IPS DF 4.7 (cell line): ENCODE measurements at regions not wholly inside any gene's neighbourhood (a gene's known extent, or its start where the extent isn't known, plus 50 kb on each side); places are given as distances from the start of the nearest gene placed in this dataset.

Experiments used
- DNase-seq: peaks from one replicate; pipeline ENCODE4 v3.0.0-alpha.2; 2013; ENCODE audit warnings: low spot score; ENCODE audit errors: extremely low read depth

DNA sequence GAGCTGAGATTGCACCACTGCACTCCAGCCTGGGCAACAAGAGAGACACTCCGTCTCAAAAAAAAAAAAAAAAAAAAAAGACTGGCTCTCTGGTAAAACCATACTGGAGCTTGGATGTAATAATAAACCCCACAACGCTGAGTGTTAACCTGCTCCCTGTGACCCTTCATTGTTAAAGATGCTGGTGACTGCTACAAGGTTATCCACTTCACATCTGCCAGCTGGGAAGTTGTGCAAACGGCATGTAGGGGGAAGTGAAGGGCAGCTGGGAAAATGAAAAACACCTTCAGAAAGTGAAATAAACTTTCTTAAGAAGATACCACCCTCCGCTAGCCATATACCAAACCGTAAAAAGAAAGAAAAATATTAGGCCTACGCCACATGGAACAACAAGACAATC lies 131.0 kb upstream of the NUDT7 start:
- no peak for DNase-seq

GRCh38 chr16:77592021-77592420 lies 130.3 kb upstream of the NUDT7 start:
- DNase-seq = no peak

GRCh38 chr16:77594057-77594456 lies 128.3 kb upstream of the NUDT7 start:
- DNase-seq = no peak

- DNase-seq = no peak
These were observed 127.3 kb upstream of the NUDT7 start for GRCh38 chr16:77594799-77595596.

DNA sequence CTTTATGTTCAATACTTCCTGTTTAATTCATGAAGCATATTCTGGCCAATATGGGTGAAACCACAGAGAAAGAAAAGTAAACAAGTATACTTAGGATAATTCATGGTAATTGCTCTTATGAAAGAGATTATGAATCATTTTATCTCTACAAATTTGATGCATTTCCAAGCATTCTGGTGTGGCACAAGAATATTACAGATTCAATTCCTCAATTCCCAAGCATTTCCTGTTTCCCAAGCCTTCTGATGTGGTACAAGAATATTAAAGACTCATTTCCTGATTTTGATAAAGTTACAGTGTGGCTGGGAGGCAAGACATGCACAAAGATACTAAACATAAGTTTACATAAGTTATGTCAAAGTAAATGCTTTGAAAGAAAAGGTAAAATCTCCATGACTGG lies 126.1 kb upstream of the NUDT7 start:
- DNase-seq = no peak

DNA sequence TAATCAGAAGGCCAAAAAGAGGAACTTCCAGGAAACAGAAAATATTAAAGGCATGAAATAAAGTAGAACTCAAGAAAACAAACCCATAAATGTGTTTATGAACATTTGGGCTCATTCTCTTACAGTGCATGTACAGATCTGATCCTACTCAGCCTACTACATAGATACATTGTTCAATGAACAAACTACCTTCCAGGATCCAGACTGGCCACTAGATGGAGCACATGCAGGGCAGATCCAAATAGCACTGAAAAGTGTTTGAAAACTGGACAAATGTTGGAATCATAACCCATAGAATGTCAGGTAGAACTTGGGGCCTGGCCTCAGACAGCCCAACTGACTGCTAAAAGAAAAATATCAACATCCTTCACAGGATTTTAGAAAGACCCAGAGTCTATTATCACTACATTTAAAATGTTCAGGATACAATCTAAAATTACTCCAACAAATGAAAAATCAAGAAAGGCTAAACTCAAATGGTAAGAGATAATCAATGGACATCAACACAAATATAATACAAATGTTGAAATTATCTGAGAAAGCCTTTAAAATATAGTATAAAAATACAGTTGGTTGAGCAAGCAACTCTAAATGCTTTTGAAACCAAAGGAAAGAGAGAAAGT lies 122.4 kb upstream of the NUDT7 start:
- DNase-seq = no peak

DNA sequence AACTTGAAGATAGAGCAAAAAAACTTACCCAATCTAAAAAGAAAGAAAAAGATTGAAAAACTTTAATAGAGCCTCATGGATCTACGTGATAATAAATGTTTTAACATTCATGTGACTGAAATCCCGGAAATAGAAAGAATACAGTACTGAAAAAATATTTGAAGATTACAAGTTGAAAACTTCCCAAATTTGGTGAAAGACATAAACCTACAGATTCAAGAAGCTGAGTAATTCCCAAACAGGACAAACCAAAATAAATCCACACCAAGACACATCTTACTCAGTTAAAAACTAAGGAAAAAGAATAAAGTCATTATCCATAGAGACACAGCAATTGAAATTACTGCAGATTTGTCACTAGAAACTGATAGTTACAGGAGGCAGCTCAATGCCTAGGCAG lies 121.8 kb upstream of the NUDT7 start:
- DNase-seq = no peak

DNA sequence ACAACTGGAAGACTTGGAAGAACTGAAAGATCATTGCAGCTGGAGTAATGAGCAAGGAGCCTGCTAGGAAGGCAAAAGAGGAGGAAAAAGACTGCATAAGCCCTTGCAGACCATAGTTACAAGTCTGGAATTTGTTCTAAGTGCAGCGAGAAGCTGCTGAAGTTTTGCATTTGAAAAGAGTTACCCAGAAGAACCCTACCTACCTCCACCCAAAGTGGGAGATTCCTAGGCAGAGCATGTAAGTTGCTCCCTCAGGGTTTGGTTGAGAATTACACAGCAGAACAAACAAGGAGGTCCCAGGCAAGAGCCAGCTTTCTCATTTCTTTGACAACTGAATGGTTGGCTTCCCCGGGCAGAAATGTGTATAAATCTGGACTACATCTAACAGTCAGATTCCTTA lies 118.7 kb upstream of the NUDT7 start:
- no peak for DNase-seq

GRCh38 chr16:77610496-77610895 lies 111.8 kb upstream of the NUDT7 start:
- DNase-seq = no peak

- DNase-seq = no peak
These were observed 110.9 kb upstream of the NUDT7 start for GRCh38 chr16:77611386-77611785.

GRCh38 chr16:77612596-77612995 lies 109.7 kb upstream of the NUDT7 start:
- no peak for DNase-seq

GRCh38 chr16:77613095-77613494 lies 109.2 kb upstream of the NUDT7 start:
- no peak for DNase-seq

DNA sequence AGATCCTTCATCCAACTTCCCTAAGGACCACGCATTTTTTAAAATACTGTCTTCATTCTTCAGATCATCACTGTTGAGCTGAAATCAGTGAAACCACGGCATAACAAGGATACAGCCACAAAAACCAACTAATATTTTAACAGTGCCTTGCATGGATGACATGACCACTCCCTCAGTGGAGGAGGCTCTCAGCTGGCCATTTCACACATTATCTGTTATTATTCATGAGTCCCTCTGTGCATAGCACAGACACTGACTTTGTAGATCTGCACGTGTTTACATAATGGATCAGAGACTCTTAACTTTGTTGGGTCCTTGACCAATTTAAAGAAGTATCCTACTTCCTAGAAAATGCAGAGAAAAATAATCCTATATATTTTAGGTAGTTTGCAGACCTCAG lies 104.8 kb upstream of the NUDT7 start:
- no peak for DNase-seq

DNA sequence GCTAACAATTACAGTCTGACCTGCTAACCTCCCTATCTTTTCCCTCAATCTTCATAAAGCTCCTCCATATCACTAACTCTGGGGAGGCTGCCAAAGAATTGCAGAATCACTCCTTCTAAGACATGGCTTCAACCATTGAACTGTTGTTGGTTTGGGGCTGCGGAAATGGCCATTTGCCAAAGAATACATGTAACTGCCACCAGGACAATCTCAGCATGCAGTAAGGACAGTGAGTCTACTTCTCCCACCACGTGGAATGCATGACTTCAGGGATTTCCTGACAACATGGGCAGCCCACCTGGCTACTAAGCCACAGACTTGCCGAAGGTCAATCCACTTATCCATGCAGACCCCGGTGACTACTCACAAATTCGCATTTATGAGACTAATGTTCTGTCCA lies 104.3 kb upstream of the NUDT7 start:
- DNase-seq = no peak

DNA sequence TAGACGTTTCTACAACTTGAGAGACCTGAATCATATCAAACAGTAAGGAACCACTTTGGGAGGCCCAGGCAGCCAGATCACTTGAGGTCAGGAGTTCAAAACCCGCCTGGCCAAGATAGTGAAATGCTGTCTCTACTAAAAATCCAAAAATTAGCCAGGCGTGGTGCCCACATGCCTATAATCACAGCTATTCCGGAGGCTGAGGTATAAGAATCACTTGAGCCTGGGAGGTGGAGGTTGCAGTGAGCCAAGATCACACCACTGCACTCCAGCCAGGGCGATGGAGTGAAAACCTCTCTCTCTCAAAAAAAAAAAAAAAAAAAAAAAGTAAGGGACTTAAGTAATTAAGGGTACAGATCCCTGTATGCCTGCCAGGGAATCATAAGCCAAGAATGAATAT lies 103.4 kb upstream of the NUDT7 start:
- no peak for DNase-seq

DNA sequence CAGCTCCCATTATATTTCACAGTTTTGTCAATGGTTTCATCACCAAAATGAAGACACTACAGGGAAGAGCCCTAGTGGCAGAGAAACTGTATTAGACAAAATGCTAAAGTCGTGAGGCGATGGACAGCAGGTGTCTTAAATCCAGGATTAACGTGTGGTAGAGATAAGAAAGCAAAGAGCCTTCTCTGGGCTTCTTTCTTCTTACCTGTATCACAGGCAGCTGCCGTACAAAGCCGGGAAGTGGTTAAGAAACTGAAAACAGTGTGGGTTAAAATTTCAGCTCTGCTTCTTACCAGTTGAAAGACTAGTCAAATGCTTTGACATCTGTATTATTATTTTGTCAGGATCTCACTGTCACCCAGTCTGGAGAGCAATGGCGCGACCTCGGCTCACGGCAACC lies 98.2 kb upstream of the NUDT7 start:
- DNase-seq = no peak

GRCh38 chr16:77636615-77637014 lies 85.7 kb upstream of the NUDT7 start:
- no peak for DNase-seq

DNA sequence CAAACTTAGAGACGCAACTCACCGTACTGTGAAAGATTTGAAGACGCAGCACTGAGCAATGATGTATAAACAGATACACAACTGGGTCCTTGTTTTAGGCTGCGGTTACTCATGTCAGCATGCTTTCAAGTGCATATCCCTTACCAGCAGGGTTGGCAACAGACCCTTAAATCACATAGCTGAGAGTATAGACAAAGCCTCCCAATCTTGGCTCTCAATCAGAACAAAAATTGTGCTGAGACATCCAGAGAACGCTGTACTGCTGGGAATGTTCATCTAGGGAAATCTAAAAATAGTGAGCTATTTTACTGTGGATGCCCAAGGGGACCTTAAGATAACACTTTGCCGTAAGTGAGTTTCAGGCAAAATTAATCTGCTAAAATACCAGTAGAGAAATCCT lies 84.4 kb upstream of the NUDT7 start:
- no peak for DNase-seq

DNA sequence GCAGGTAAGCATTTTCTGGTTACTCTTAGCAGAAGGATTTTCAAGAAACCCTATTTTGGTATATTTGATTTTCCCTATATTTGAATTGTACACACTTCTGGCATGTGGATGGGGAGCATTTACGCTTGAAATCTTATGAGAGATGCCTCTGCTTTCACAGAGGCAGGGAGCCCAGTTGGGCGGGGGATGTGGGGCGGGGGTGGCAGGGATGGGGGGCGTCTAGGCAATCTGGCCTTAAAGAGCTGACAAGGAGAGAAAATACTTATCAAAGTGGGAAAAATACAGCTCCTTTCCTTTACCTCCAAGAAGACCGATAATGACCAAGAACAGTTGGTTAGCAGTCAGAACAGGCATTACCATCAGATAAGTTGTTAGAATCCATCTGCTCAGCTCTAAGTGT lies 79.1 kb upstream of the NUDT7 start:
- no peak for DNase-seq

DNA sequence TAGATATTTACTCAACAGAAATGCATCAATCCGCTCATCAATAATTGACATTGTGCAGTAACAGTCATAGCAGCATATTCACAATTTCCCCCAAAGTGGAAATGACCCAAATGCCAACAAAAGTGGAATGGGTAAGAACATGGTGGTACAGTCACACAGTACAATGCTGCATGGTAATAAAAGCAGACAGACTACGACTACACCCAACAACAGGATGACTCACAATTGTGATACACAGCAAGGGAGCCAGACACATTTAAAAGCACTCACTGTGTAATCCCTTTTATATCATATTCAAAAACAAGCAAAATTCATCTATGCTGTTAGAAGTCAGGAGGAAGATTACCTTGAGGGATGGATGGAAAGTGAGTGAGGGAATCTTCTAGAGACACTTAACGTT lies 76.5 kb upstream of the NUDT7 start:
- DNase-seq = no peak

DNA sequence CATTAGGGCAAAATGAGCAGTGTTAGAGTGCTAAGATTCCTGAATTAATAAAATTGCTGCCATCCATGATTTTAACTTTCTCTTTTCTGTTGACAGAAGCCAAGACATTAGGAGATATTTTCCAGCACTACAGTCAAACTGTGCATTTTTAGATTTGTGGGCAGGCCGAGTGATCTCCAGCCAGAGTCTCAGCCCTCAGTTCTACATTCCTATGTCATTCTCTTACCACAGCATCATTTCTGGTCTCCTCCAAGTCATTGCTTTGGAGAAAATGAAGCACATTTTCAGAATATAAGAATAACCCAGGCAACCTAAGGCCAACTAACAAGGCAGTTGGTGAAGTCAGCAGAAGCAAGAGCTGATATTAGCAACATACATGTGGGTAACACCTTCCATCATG lies 74.6 kb upstream of the NUDT7 start:
- no peak for DNase-seq

GRCh38 chr16:77650761-77651160 lies 71.6 kb upstream of the NUDT7 start:
- no peak for DNase-seq

- no peak for DNase-seq
These were observed 69.9 kb upstream of the NUDT7 start for GRCh38 chr16:77652399-77652798.
